DMS79 (cell line): ENCODE measurements at regions not wholly inside any gene's neighbourhood (a gene's known extent, or its start where the extent isn't known, plus 50 kb on each side); places are given as distances from the start of the nearest gene placed in this dataset.
"Not testable (repeated sequence)": the region's sequence is repeated elsewhere in the genome, so short reads cannot be mapped to it uniquely, and the experiment has no call there.

Experiments
- DNase-seq: peaks from one replicate; lab custom pipeline; 2025; lab: John Stamatoyannopoulos, UW

GRCh38 chr14:49367696-49368095, 218.5 kb downstream of the RPS29 start:
- no peak for DNase-seq

- DNase-seq, result no peak
Measured at GRCh38 chr14:49366416-49366815, 219.8 kb downstream of the RPS29 start.

GRCh38 chr14:49364752-49365117, 221.4 kb downstream of the RPS29 start:
- no peak for DNase-seq

GRCh38 chr14:49363821-49364751, 222.1 kb downstream of the RPS29 start:
- DNase-seq, result no peak

- no peak for DNase-seq
Measured at GRCh38 chr14:49362916-49363315, 223.3 kb downstream of the RPS29 start.

GRCh38 chr14:49339130-49339529, 247.1 kb downstream of the RPS29 start:
- DNase-seq, result no peak

GRCh38 chr14:49319810-49320209, 266.4 kb downstream of the RPS29 start:
- no peak for DNase-seq

- no peak for DNase-seq
Measured at GRCh38 chr14:49315570-49315969, 270.6 kb downstream of the RPS29 start.

GRCh38 chr14:49314737-49315136, 271.4 kb downstream of the RPS29 start:
- no peak for DNase-seq

- no peak for DNase-seq
Measured at GRCh38 chr14:49313108-49313507, 273.1 kb downstream of the RPS29 start.

- DNase-seq, result no peak
Measured at GRCh38 chr14:49310298-49310697, 275.9 kb downstream of the RPS29 start.

- DNase-seq, result no peak
Measured at GRCh38 chr14:49306152-49306751, 279.9 kb downstream of the RPS29 start.

GRCh38 chr14:49303946-49304516, 282.1 kb downstream of the RPS29 start:
- DNase-seq, result no peak

- DNase-seq, result no peak
Measured at GRCh38 chr14:49297102-49297501, 289.1 kb downstream of the RPS29 start.

GRCh38 chr14:49294621-49295148, 291.5 kb downstream of the RPS29 start:
- no peak for DNase-seq

GRCh38 chr14:49287004-49287403, 299.2 kb downstream of the RPS29 start:
- no peak for DNase-seq

GRCh38 chr14:49286257-49286983, 299.8 kb downstream of the RPS29 start:
- no peak for DNase-seq

- DNase-seq, result no peak
Measured at GRCh38 chr14:49280566-49280965, 305.6 kb downstream of the RPS29 start.

- DNase-seq, result no peak
Measured at GRCh38 chr14:49250517-49250916, 335.7 kb downstream of the RPS29 start.

GRCh38 chr14:49250109-49250508, 336.1 kb downstream of the RPS29 start:
- DNase-seq, result no peak

- DNase-seq, result no peak
Measured at GRCh38 chr14:49249022-49249421, 337.2 kb downstream of the RPS29 start.

GRCh38 chr14:49243777-49244176, 342.4 kb downstream of the RPS29 start:
- not testable (repeated sequence) for DNase-seq
